AG04449 (cell line): ENCODE measurements at regions not wholly inside any gene's neighbourhood (a gene's known extent, or its start where the extent isn't known, plus 50 kb on each side); places are given as distances from the start of the nearest gene placed in this dataset.

Source experiments
- CTCF ChIA-PET: fragments of 350-600 bp; formaldehyde crosslinking; extraction: SDS; loops from one replicate; lab custom pipeline; 2021; ENCODE audit warnings: antibody characterized with exemption; lab: Yijun Ruan, JAX
- POLR2A ChIA-PET: fragments of 400-600, 350-600 bp; formaldehyde crosslinking; extraction: SDS; loops from one replicate; lab custom pipeline; 2020; ENCODE audit warnings: antibody characterized with exemption, inconsistent platforms; lab: Yijun Ruan, JAX
- DNase-seq: peaks from one replicate; pipeline ENCODE4 v3.0.0-alpha.2; 2010; ENCODE audit warnings: low read depth, low spot score
- H3K4me3 ChIP-seq: 2 replicates; pipeline ENCODE4 v1.5.1; 2011; ENCODE audit warnings: low read depth, mild to moderate bottlenecking, control low read depth, low read length
- TF ChIP-seq, protein P1 (sequence below): IDR thresholded peaks from one replicate; pipeline ENCODE4 v1.5.1; 2011; ENCODE audit warnings: mild to moderate bottlenecking, moderate library complexity, low read length, control low read depth, inconsistent platforms; ENCODE audit not compliant: insufficient read depth; ENCODE audit errors: missing control alignments

DNA sequence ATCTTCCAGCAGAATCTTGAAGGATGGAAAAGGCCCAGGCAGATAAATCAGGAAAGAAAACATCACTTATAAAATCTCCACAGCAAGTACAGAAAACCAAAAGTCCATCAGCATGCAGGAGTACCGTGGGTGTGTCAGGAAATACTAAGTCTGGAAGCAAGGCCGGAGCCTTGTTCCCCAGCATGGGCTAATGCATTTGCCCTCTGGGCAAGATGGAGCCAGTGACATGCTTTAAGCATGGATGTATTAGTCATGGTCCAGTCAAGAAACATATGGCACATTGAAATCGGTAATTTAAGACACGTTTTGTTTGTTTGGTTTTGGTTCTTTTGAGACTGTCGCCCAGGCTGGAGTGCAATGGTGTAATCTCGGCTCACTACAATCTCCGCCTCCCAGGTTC is 506.0 kb upstream of the JARID2 start:
- DNase-seq, result no peak
- CTCF ChIA-PET, result no interaction called here
- TF ChIP-seq, protein P1, sequence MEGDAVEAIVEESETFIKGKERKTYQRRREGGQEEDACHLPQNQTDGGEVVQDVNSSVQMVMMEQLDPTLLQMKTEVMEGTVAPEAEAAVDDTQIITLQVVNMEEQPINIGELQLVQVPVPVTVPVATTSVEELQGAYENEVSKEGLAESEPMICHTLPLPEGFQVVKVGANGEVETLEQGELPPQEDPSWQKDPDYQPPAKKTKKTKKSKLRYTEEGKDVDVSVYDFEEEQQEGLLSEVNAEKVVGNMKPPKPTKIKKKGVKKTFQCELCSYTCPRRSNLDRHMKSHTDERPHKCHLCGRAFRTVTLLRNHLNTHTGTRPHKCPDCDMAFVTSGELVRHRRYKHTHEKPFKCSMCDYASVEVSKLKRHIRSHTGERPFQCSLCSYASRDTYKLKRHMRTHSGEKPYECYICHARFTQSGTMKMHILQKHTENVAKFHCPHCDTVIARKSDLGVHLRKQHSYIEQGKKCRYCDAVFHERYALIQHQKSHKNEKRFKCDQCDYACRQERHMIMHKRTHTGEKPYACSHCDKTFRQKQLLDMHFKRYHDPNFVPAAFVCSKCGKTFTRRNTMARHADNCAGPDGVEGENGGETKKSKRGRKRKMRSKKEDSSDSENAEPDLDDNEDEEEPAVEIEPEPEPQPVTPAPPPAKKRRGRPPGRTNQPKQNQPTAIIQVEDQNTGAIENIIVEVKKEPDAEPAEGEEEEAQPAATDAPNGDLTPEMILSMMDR, result no peak
- H3K4me3 ChIP-seq, result no peak overlapping the region
- POLR2A ChIA-PET, result interaction anchor here (0.8 kb wide), 1 partner anchor 74 kb away, joined by 3 read pairs; no protein-coding TSS in a partner anchor

DNA sequence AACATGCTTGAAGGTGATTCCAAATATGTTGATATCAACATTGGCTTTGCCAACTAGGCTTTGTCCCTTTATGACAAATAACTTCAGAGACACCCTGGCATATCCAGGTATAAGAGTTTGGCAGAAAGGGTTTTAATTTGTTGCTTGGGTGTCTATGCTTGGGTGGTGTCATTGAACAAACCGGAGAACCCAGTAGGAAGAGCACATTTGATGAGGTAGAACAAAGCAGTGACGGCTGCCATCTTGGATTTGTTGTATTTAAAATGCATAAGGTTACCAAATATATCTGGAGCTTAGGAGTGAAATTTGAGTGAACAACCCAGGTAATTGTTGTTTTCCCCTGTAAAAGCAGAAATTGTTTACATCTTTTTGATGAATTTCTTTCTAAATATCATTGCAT is 503.7 kb upstream of the JARID2 start:
- TF ChIP-seq, protein P1, result no peak
- ChIA-PET POLR2A (no interaction called here), CTCF (no interaction called here)
- DNase-seq, result no peak
- no peak overlapping the region for H3K4me3 ChIP-seq

DNA sequence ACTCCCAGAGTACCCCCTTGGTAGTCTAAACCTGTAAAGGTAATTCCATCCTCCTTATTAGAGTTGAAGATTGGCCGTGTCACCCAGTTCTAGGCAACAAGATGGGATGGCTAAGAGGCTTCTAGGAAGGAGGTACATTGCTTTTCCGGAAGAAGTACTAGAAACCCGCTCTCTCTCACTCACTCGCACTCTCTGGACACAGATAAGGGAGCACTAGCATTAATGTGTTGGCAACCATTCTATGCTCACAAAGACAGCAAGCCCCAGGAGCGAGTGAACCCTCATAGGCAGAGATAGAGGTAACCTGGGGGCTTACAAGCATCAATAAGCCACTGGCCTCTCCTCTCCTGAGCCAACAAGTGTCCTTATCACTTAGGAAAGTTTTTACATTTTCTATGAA is 503.2 kb upstream of the JARID2 start:
- no peak for DNase-seq
- POLR2A ChIA-PET, result no interaction called here
- no peak overlapping the region for H3K4me3 ChIP-seq
- CTCF ChIA-PET, result no interaction called here
- TF ChIP-seq, protein P1, result no peak

DNA sequence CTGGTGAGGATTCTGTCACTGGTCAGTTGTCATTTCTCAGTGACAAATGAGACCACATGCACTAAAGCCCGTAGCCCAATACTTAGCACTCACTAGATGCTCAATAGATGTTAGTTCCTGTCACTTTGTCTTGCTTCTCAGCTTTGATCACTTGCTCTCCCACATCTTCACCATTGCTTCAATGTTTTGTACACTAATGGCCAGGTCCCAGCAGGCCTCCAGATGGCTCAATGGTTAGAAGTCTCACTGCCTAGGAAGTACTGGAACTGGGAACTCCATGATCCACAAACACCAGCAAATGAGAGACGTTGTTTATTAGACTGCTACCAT is 502.8 kb upstream of the JARID2 start:
- no peak for DNase-seq
- TF ChIP-seq, protein P1, result no peak
- ChIA-PET POLR2A (no interaction called here), CTCF (no interaction called here)
- no peak overlapping the region for H3K4me3 ChIP-seq

DNA sequence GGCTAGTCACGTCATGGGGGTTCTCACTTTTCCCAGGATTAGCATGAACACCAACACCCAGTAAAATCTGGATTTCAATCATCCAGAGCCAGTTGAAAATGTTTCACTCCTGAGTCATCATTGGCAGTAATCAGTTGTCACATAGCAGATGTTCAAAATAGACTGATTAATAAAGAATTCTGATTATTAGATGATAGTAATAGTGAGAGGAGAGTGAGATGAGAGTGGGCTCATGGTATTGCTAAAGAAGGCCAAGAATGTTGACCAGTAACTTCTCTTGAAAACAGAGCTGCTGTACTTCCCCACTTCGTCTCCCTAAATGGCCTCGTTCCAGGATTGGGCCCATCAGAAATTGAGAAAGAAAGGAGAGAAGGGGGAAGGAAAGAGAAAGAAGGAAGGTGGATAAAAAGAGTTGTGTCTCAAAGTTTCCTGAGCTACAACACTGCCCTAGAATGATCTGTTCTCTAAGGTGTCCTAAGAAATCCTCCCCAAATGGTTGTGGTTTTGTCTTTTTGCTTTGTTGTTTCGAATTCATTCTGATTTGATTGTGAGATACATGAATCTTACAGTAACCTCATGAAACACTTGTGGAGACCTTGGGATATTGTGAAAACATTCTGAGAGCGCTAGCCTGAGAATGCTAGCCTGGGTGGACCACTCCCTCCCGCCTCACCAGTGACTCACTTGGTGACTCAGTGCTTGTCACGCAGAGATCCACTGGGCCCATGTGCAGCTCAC is 502.2 kb upstream of the JARID2 start:
- no peak overlapping the region for H3K4me3 ChIP-seq
- CTCF ChIA-PET, result no interaction called here
- DNase-seq, result peak; percentile 95
- POLR2A ChIA-PET, result no interaction called here
- TF ChIP-seq, protein P1, result no peak

DNA sequence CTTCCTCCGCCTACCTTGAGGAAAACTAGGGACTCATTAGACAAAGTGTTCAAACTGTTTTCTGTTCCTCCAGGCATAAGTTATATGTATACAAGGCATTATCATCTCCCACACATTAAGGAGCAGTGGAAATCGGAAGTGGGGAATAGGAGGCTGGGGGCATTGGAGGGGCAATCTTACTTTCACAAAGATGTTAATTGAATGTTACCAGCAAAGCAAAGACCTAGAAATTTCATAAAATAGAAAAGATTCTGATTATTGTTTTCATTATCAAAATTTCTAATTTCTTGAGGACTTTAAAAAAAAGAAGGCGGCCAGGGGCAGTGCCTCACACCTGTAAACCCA is 501.7 kb upstream of the JARID2 start:
- TF ChIP-seq, protein P1, result no peak
- CTCF ChIA-PET, result no interaction called here
- POLR2A ChIA-PET, result no interaction called here
- no peak overlapping the region for H3K4me3 ChIP-seq
- DNase-seq, result no peak
